ENCODE measurements at regions not wholly inside any gene's neighbourhood (a gene's known extent, or its start where the extent isn't known, plus 50 kb on each side); places are given as distances from the start of the nearest gene placed in this dataset.

DNA sequence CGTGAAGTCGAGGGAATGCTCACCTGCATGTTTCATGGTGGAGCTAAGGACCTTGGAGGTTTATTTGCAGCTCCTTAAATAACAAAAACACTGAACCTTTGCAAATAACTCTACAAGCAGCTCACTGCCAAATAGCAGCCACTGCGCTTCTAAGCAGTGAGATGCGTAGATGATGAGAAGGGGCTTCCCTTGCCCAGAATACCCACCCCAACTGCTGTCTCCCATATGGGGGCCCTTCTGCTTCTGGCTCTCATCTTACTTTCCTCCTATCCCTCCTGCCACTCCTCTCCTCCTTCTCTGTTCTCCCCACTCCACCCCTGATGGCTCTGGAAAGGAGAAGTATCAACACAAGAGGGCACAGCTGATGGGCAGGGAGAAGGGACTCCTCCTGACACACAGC is 193.3 kb upstream of the SSTR4 start:
- FAIRE-seq (no peak), DNase-seq (no peak), ATAC-seq (no peak)
- H3K9me3 ChIP-seq, result no peaks in the 10 kb centered on the region
- WGBS, 2 donors, result 73% methylated on average over 4 of the region's 4 CpGs
- H3K27me3 ChIP-seq, result no peaks in the 10 kb centered on the region
- TF ChIP-seq, protein P1, sequence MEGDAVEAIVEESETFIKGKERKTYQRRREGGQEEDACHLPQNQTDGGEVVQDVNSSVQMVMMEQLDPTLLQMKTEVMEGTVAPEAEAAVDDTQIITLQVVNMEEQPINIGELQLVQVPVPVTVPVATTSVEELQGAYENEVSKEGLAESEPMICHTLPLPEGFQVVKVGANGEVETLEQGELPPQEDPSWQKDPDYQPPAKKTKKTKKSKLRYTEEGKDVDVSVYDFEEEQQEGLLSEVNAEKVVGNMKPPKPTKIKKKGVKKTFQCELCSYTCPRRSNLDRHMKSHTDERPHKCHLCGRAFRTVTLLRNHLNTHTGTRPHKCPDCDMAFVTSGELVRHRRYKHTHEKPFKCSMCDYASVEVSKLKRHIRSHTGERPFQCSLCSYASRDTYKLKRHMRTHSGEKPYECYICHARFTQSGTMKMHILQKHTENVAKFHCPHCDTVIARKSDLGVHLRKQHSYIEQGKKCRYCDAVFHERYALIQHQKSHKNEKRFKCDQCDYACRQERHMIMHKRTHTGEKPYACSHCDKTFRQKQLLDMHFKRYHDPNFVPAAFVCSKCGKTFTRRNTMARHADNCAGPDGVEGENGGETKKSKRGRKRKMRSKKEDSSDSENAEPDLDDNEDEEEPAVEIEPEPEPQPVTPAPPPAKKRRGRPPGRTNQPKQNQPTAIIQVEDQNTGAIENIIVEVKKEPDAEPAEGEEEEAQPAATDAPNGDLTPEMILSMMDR (IDR thresholded peaks at IDR 0.05), result no peak
- no peak overlapping the region for H3K4me3 ChIP-seq
- H3K36me3 ChIP-seq, result no peaks in the 10 kb centered on the region
- intact Hi-C loops (cut with DNase I), result no loop called here
- H3K4me1 ChIP-seq, result no peaks in the 10 kb centered on the region
- no peak overlapping the region for H3K27ac ChIP-seq

DNA sequence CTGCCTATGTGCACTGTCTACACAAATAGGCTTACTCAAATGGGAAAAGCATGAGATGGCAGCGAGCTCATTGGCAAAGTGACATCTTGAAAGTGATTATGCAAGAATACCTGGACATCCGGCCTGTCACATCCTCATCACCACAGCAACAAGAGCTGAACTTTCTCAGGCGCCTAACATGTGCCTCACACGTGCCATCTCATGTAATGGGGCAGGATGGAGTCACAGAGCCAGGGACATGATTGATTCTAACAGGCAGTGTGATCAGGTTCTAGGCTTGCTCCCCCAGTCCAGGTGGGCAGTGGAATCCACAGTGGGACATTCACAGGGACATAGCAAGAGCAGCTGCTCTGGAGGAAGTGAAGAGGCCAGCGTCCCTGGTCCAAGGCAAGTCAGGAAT is 192.3 kb upstream of the SSTR4 start:
- no peaks in the 10 kb centered on the region for H3K9me3 ChIP-seq
- FAIRE-seq, result no peak
- 58 to 72% methylated on average over 5 of the region's 5 CpGs for WGBS, 2 donors

DNA sequence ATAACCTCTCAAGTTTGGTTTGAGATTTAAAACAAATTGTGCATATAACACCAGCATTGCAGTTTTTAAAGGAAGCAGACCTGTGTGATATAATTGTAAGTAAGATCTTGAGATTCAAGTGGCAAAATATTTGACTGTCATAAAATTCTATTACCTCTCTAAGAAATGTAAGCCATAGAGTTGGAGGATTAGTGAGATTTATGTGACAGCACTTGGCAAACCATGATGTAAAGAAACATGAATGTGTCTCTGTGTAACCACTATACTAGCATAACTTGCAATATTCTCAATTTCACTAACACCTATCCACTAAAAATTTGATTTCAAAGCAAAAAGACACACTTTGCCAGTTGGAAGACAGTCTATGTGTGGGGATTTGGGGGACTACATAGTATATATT is 190.2 kb upstream of the SSTR4 start:
- no peak for ATAC-seq
- no peak for DNase-seq
- Histone ChIP-seq H3K9me3 (no peaks in the 10 kb centered on the region), H3K4me1 (no peaks in the 10 kb centered on the region), H3K4me3 (no peak overlapping the region), H3K27ac (no peak overlapping the region), H3K36me3 (no peaks in the 10 kb centered on the region), H3K27me3 (no peaks in the 10 kb centered on the region)
- intact Hi-C loops (cut with DNase I), result no loop called here
- no peak for FAIRE-seq
- TF ChIP-seq, protein P1 (IDR thresholded peaks at IDR 0.05), result no peak

More for the DNA sequence above, 192.3 kb upstream of the SSTR4 start:
- ATAC-seq (no peak), DNase-seq (no peak)
- no peaks in the 10 kb centered on the region for H3K4me1 ChIP-seq
- H3K4me3 ChIP-seq, result no peak overlapping the region
- TF ChIP-seq, protein P1 (IDR thresholded peaks at IDR 0.05), result no peak
- H3K36me3 ChIP-seq, result no peaks in the 10 kb centered on the region
- intact Hi-C loops (cut with DNase I), result no loop called here
- no peak overlapping the region for H3K27ac ChIP-seq
- H3K27me3 ChIP-seq, result no peaks in the 10 kb centered on the region

DNA sequence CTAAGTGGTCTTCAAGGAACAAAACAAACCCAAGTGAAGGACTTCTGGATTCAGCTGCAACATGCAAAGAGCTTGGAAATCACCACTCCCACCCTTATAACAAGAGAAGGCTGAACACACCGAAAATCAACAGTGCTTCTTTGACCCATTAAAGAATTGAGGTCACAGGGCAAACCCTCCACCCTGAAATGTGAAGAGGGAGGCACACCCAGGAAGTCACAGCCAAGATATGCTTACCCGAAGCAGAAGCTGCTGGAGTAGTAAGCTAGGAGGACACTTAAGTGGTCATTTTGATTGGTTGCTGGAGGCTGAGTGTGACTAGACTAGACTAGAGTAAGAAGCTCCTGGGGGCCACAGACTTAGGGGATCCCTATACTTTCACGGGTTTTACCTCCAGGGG is 188.2 kb upstream of the SSTR4 start:
- DNase-seq (no peak), ATAC-seq (no peak), FAIRE-seq (no peak)
- Histone ChIP-seq H3K36me3 (no peaks in the 10 kb centered on the region), H3K4me3 (no peak overlapping the region), H3K4me1 (no peaks in the 10 kb centered on the region), H3K9me3 (no peaks in the 10 kb centered on the region), H3K27ac (no peak overlapping the region), H3K27me3 (no peaks in the 10 kb centered on the region)
- TF ChIP-seq, protein P1 (IDR thresholded peaks at IDR 0.05), result no peak
- intact Hi-C loops (cut with DNase I), result no loop called here
- 45 to 59% methylated on average over 3 of the region's 3 CpGs for WGBS, 2 donors

DNA sequence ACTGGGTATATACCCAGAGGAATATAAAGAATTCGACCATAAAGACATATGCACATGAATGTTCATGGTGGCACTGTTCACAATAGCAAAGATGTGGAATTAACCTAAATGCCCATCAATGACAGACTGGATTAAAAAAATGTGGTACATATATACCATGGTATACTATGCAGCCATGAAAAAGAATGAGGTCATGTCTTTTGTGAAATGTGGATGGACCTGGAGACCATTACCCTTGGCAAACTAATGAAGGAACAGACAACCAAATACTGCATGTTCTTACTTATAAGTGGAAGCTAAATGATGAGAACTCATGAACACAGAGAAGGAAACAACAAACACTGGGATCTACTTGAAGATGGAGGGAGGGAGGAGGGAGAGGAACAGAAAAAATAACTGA is 186.7 kb upstream of the SSTR4 start:
- Histone ChIP-seq H3K36me3 (no peaks in the 10 kb centered on the region), H3K27me3 (no peaks in the 10 kb centered on the region), H3K4me1 (no peaks in the 10 kb centered on the region), H3K4me3 (no peak overlapping the region), H3K27ac (no peak overlapping the region), H3K9me3 (no peaks in the 10 kb centered on the region)
- DNase-seq (no peak), ATAC-seq (no peak), FAIRE-seq (no peak)
- 42 to 68% methylated on average over 1 of the region's 1 CpG for WGBS, 2 donors
- TF ChIP-seq, protein P1 (IDR thresholded peaks at IDR 0.05), result no peak
- intact Hi-C loops (cut with DNase I), result no loop called here
